ENCODE measurements at regions not wholly inside any gene's neighbourhood (a gene's known extent, or its start where the extent isn't known, plus 50 kb on each side); places are given as distances from the start of the nearest gene placed in this dataset.
A peak's percentile ranks its signal among the peaks of the same experiment; 100 is the strongest.

- no peak for DNase-seq
- ChIA-PET POLR2A (no interaction called here), CTCF (no interaction called here)
- Histone ChIP-seq H3K36me3 (ENCODE audit: control insufficient read depth, insufficient read depth, low read length) (no peaks in the 10 kb centered on the region), H3K4me3 (ENCODE audit: low read depth, low read length) (no peak overlapping the region), H3K4me1 (peaks cover 45% of the 10 kb centered on the region), H3K9me3 (no peaks in the 10 kb centered on the region; the same call in 1 of the 2 replicates), H3K27me3 (replicated peaks; ENCODE audit: control insufficient read depth, insufficient read depth, low read length) (no peaks in the 10 kb centered on the region)
- intact Hi-C loops (cut with micrococcal nuclease; ENCODE audit: unreplicated experiment), result no loop called here
- H3K4me1 Mint-ChIP-seq (ENCODE audit: low read depth, unreplicated experiment), result peaks cover 53% of the 10 kb centered on the region
- H3K9me3 Mint-ChIP-seq (ENCODE audit: unreplicated experiment), result no peaks in the 10 kb centered on the region
- TF ChIP-seq CTCF (IDR thresholded peaks at IDR 0.05; ENCODE audit: insufficient read depth in 1 of 2, low read depth in 1 of 2, low read length in 1 of 2, severe bottlenecking in 1 of 2, unreplicated experiment in 1 of 2), result no peak
- H3K4me3 Mint-ChIP-seq (ENCODE audit: unreplicated experiment), result no peak overlapping the region
- no peaks in the 10 kb centered on the region for H3K36me3 Mint-ChIP-seq (ENCODE audit: insufficient read depth, unreplicated experiment)
- no peaks in the 10 kb centered on the region for H3K27me3 Mint-ChIP-seq (ENCODE audit: insufficient read depth, unreplicated experiment)
- H3K27ac Mint-ChIP-seq (ENCODE audit: unreplicated experiment), result peak overlapping the region; percentile 64
- no TSS peak for BruUV-seq (replicated peaks)
Measured at GRCh38 chr10:117612113-117612512, 69.6 kb downstream of the EMX2 start.

- H3K4me3 ChIP-seq (ENCODE audit: low read depth, low read length), result no peak overlapping the region
- DNase-seq, result no peak
- Mint-ChIP-seq H3K9me3 (ENCODE audit: unreplicated experiment) (no peaks in the 10 kb centered on the region), H3K27me3 (ENCODE audit: insufficient read depth, unreplicated experiment) (no peaks in the 10 kb centered on the region), H3K4me3 (ENCODE audit: unreplicated experiment) (no peak overlapping the region), H3K36me3 (ENCODE audit: insufficient read depth, unreplicated experiment) (no peaks in the 10 kb centered on the region), H3K4me1 (ENCODE audit: low read depth, unreplicated experiment) (peaks cover 38% of the 10 kb centered on the region), H3K27ac (ENCODE audit: unreplicated experiment) (no peak overlapping the region)
- no peaks in the 10 kb centered on the region for H3K27me3 ChIP-seq (replicated peaks; ENCODE audit: control insufficient read depth, insufficient read depth, low read length)
- CTCF ChIA-PET, result no interaction called here
- TF ChIP-seq CTCF (IDR thresholded peaks at IDR 0.05; ENCODE audit: insufficient read depth in 1 of 2, low read depth in 1 of 2, low read length in 1 of 2, severe bottlenecking in 1 of 2, unreplicated experiment in 1 of 2), result no peak
- no TSS peak for BruUV-seq (replicated peaks)
- peaks cover 27% of the 10 kb centered on the region for H3K4me1 ChIP-seq
- H3K9me3 ChIP-seq, result no peaks in the 10 kb centered on the region
- POLR2A ChIA-PET, result no interaction called here
- no peaks in the 10 kb centered on the region; the same call in 1 of the 2 replicates for H3K36me3 ChIP-seq (ENCODE audit: control insufficient read depth, insufficient read depth, low read length)
- intact Hi-C loops (cut with micrococcal nuclease; ENCODE audit: unreplicated experiment), result loop anchor here (2.0 kb wide), 1 partner anchor 75 kb away; no protein-coding TSS in a partner anchor
Measured at GRCh38 chr10:117615649-117616048, 73.1 kb downstream of the EMX2 start.

GRCh38 chr10:117616179-117616578 is 73.6 kb downstream of the EMX2 start:
- no peaks in the 10 kb centered on the region for H3K27me3 ChIP-seq (replicated peaks; ENCODE audit: control insufficient read depth, insufficient read depth, low read length)
- peaks cover 25% of the 10 kb centered on the region for H3K4me1 ChIP-seq
- H3K9me3 ChIP-seq, result no peaks in the 10 kb centered on the region
- Mint-ChIP-seq H3K36me3 (ENCODE audit: insufficient read depth, unreplicated experiment) (no peaks in the 10 kb centered on the region), H3K9me3 (ENCODE audit: unreplicated experiment) (no peaks in the 10 kb centered on the region), H3K27me3 (ENCODE audit: insufficient read depth, unreplicated experiment) (no peaks in the 10 kb centered on the region), H3K4me1 (ENCODE audit: low read depth, unreplicated experiment) (peaks cover 35% of the 10 kb centered on the region), H3K27ac (ENCODE audit: unreplicated experiment) (peak overlapping the region; percentile 68), H3K4me3 (ENCODE audit: unreplicated experiment) (peak overlapping the region; percentile 29)
- TF ChIP-seq CTCF (IDR thresholded peaks at IDR 0.05; ENCODE audit: insufficient read depth in 1 of 2, low read depth in 1 of 2, low read length in 1 of 2, severe bottlenecking in 1 of 2, unreplicated experiment in 1 of 2), result no peak
- no peak for DNase-seq
- intact Hi-C loops (cut with micrococcal nuclease; ENCODE audit: unreplicated experiment), result loop anchor here (2.0 kb wide), 1 partner anchor 75 kb away; no protein-coding TSS in a partner anchor
- no peak overlapping the region for H3K4me3 ChIP-seq (ENCODE audit: low read depth, low read length)
- ChIA-PET CTCF (no interaction called here), POLR2A (no interaction called here)
- no TSS peak for BruUV-seq (replicated peaks)
- H3K36me3 ChIP-seq (ENCODE audit: control insufficient read depth, insufficient read depth, low read length), result no peaks in the 10 kb centered on the region; the same call in 1 of the 2 replicates

Data from Caco-2 (cell line).